ENCODE measurements at regions not wholly inside any gene's neighbourhood (a gene's known extent, or its start where the extent isn't known, plus 50 kb on each side); places are given as distances from the start of the nearest gene placed in this dataset.
A peak's percentile ranks its signal among the peaks of the same experiment; 100 is the strongest.
"Not testable (repeated sequence)": the region's sequence is repeated elsewhere in the genome, so short reads cannot be mapped to it uniquely, and the experiment has no call there.

- H3K36me3 Mint-ChIP-seq: no peaks in the 10 kb centered on the region
- H3K27ac Mint-ChIP-seq: no peak overlapping the region
- H3K4me1 Mint-ChIP-seq: peaks cover 16% of the 10 kb centered on the region
- TF ChIP-seq, protein P1, sequence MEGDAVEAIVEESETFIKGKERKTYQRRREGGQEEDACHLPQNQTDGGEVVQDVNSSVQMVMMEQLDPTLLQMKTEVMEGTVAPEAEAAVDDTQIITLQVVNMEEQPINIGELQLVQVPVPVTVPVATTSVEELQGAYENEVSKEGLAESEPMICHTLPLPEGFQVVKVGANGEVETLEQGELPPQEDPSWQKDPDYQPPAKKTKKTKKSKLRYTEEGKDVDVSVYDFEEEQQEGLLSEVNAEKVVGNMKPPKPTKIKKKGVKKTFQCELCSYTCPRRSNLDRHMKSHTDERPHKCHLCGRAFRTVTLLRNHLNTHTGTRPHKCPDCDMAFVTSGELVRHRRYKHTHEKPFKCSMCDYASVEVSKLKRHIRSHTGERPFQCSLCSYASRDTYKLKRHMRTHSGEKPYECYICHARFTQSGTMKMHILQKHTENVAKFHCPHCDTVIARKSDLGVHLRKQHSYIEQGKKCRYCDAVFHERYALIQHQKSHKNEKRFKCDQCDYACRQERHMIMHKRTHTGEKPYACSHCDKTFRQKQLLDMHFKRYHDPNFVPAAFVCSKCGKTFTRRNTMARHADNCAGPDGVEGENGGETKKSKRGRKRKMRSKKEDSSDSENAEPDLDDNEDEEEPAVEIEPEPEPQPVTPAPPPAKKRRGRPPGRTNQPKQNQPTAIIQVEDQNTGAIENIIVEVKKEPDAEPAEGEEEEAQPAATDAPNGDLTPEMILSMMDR (IDR thresholded peaks at IDR 0.05; ENCODE audit: unreplicated experiment): no peak
- no peak overlapping the region for H3K4me3 Mint-ChIP-seq
- no peaks in the 10 kb centered on the region for H3K27me3 Mint-ChIP-seq (ENCODE audit: low read depth)
- DNase-seq (ENCODE audit: low spot score in 2 of 2, unreplicated experiment in 2 of 2): no peak
- H3K9me3 Mint-ChIP-seq: peaks cover 5% of the 10 kb centered on the region
These were observed 440.5 kb downstream of the SEMA3D start for GRCh38 chr7:84746353-84746752.

DNA sequence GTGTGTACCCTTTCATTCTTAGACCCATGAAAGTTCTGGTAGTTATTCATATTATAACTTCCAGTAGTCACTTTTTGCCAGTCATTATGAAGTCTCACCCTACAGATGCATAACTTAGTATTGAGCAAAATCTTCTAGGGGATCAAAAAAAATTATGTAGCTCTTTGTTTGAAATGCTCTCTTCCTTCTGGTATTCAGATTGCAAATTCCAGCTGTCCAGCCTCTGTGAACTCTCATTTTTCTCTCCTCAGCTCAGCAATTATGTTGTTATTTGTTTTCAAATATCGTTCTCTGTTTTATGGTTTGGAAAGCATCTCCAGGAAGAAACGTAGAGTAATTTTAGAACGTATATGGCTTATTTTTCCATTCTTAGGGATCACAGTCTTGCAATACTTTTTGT lies 442.5 kb downstream of the SEMA3D start:
- no peak for DNase-seq (ENCODE audit: low spot score in 2 of 2, unreplicated experiment in 2 of 2)
- Mint-ChIP-seq H3K9me3 (no peaks in the 10 kb centered on the region), H3K36me3 (no peaks in the 10 kb centered on the region), H3K27me3 (ENCODE audit: low read depth) (no peaks in the 10 kb centered on the region), H3K4me3 (no peak overlapping the region), H3K27ac (peak overlapping the region; percentile 55), H3K4me1 (peaks cover 16% of the 10 kb centered on the region)
- TF ChIP-seq, protein P1 (IDR thresholded peaks at IDR 0.05; ENCODE audit: unreplicated experiment): no peak

DNA sequence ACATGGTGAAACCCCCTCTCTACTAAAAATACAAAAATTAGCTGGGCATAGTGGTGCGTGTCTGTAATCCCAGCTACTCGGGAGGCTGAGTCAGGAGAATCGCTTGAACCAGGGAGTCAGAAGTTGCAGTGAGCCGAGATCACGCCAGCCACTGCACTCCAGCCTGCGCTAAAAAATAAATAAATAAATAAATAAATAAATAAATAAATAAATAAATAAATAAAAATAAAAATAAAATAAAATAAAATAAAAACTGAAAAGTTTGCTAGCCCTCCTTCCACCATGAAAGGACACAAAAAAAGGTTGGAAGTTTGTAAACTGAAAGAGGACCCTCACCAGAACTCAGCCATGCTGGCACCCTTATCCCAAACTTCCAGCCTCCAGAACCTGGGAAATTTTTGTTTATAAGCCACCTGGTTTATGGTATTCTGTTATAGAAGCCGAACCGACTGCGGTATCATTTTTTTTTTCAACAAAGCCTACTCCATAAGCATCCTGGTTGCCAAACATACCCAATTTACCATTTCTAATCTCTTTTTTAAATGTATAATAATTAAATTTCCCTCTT lies 448.2 kb downstream of the SEMA3D start:
- TF ChIP-seq, protein P1 (IDR thresholded peaks at IDR 0.05; ENCODE audit: unreplicated experiment): no peak
- Mint-ChIP-seq H3K36me3 (no peaks in the 10 kb centered on the region), H3K4me1 (peaks cover 4% of the 10 kb centered on the region), H3K27me3 (ENCODE audit: low read depth) (no peaks in the 10 kb centered on the region), H3K27ac (no peak overlapping the region), H3K4me3 (no peak overlapping the region), H3K9me3 (peaks cover 3% of the 10 kb centered on the region)
- no peak for DNase-seq (ENCODE audit: low spot score in 2 of 2, unreplicated experiment in 2 of 2)

GRCh38 chr7:84735677-84736076 lies 451.2 kb downstream of the SEMA3D start:
- peaks cover 4% of the 10 kb centered on the region for H3K4me1 Mint-ChIP-seq
- H3K27me3 Mint-ChIP-seq (ENCODE audit: low read depth): no peaks in the 10 kb centered on the region
- H3K27ac Mint-ChIP-seq: no peak overlapping the region
- H3K36me3 Mint-ChIP-seq: peaks cover 5% of the 10 kb centered on the region
- TF ChIP-seq, protein P1 (IDR thresholded peaks at IDR 0.05; ENCODE audit: unreplicated experiment): no peak
- DNase-seq (ENCODE audit: low spot score in 2 of 2, unreplicated experiment in 2 of 2): no peak
- no peak overlapping the region for H3K4me3 Mint-ChIP-seq
- peaks cover 27% of the 10 kb centered on the region for H3K9me3 Mint-ChIP-seq

GRCh38 chr7:84735011-84735410 lies 451.8 kb downstream of the SEMA3D start:
- Mint-ChIP-seq H3K27ac (no peak overlapping the region), H3K36me3 (peaks cover 5% of the 10 kb centered on the region), H3K9me3 (peaks cover 27% of the 10 kb centered on the region), H3K4me1 (peaks cover 4% of the 10 kb centered on the region), H3K27me3 (ENCODE audit: low read depth) (no peaks in the 10 kb centered on the region), H3K4me3 (no peak overlapping the region)
- no peak for DNase-seq (ENCODE audit: low spot score in 2 of 2, unreplicated experiment in 2 of 2)
- TF ChIP-seq, protein P1 (IDR thresholded peaks at IDR 0.05; ENCODE audit: unreplicated experiment): no peak

GRCh38 chr7:84733976-84734375 lies 452.9 kb downstream of the SEMA3D start:
- not testable (repeated sequence) for H3K4me3 Mint-ChIP-seq; H3K27me3 Mint-ChIP-seq (ENCODE audit: low read depth); H3K36me3 Mint-ChIP-seq; DNase-seq (ENCODE audit: low spot score in 2 of 2, unreplicated experiment in 2 of 2); H3K27ac Mint-ChIP-seq; H3K4me1 Mint-ChIP-seq
- peaks cover 27% of the 10 kb centered on the region for H3K9me3 Mint-ChIP-seq

DNA sequence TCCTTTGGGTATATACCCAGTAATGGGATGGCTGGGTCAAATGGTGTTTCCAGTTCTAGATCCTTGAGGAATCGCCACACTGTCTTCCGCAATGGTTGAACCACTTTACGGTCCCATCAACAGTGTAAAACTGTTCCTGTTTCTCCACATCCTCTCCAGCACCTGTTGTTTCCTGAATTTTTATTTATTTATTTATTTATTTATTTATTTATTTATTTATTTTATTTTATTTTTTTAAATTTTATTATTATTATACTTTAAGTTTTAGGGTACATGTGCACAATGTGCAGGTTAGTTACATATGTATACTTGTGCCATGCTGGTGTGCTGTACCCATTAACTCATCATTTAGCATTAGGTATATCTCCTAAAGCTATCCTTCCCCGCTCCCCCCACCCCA lies 456.0 kb downstream of the SEMA3D start:
- Mint-ChIP-seq H3K9me3 (peaks cover 50% of the 10 kb centered on the region), H3K36me3 (peaks cover 19% of the 10 kb centered on the region)
- not testable (repeated sequence) for H3K27ac Mint-ChIP-seq; H3K4me1 Mint-ChIP-seq; H3K27me3 Mint-ChIP-seq (ENCODE audit: low read depth); DNase-seq (ENCODE audit: low spot score in 2 of 2, unreplicated experiment in 2 of 2); H3K4me3 Mint-ChIP-seq

All from mesothelial cell of epicardium (in vitro differentiated cells).